Psoas muscle (tissue), 7 donors: ENCODE measurements at regions not wholly inside any gene's neighbourhood (a gene's known extent, or its start where the extent isn't known, plus 50 kb on each side); places are given as distances from the start of the nearest gene placed in this dataset.

ENCODE experiments used
- ATAC-seq, 4 donors: fragments of 200-7000 bp; cut with Tn5 transposase; one replicate each; pipeline ENCODE4 v1.9.1; 2020; ENCODE audit warnings: moderate library complexity in 3 of 4, mild to moderate bottlenecking in 2 of 4
- DNase-seq, 2 donors: peaks; one replicate each; pipeline ENCODE4 v3.0.0-alpha.2; 2020
- H3K27ac ChIP-seq: fragments of 200-600 bp; one replicate; pipeline ENCODE4 v1.8.0; 2022
- H3K27me3 ChIP-seq, 3 donors: fragments of 200-600 bp in 1 of 3; one replicate each; pipeline versions ENCODE4 v1.6.1 to v1.8.0; 2013 to 2022; ENCODE audit warnings: low read length in 2 of 3, mild to moderate bottlenecking in 2 of 3, moderate library complexity in 1 of 3; ENCODE audit not compliant: insufficient read depth in 3 of 3
- H3K36me3 ChIP-seq, 2 donors: fragments of 200-600 bp in 1 of 2; one replicate each; pipeline versions ENCODE4 v1.6.1 to v1.8.0; 2013 to 2022; ENCODE audit warnings: low read depth in 1 of 2, mild to moderate bottlenecking in 1 of 2, moderate library complexity in 1 of 2; ENCODE audit not compliant: insufficient read depth in 1 of 2
- H3K4me1 ChIP-seq: fragments of 200-600 bp; one replicate; pipeline ENCODE4 v1.8.0; 2022
- H3K4me3 ChIP-seq: fragments of 200-600 bp; one replicate; pipeline ENCODE4 v1.8.0; 2022; ENCODE audit warnings: mild to moderate bottlenecking
- H3K9me3 ChIP-seq: fragments of 200-600 bp; one replicate; pipeline ENCODE4 v1.8.0; 2022
- WGBS, 3 donors: extraction: QIAGEN DNeasy Blood & Tissue Kit; methylation state at CpG; one replicate each; pipeline versions ENCODE4 v1.1.6 to v1.1.7; 2013; 5-methylcytosine and 5-hydroxymethylcytosine counted together
- intact Hi-C, 2 donors: fragments of 100-400 bp; cut with DNase I; formaldehyde crosslinking; loops; one replicate each; pipeline versions ENCODE4 v1.11.0 to v1.14.2; 2022
- TF ChIP-seq, protein P1 (sequence below): fragments of 200-600 bp; IDR thresholded peaks from one replicate; pipeline ENCODE4 v1.8.0; 2022; ENCODE audit warnings: antibody characterized with exemption
- donor health status: healthy with polysubstance abuse.
- donor health status: DM: no; HTN: no; CAD: no; lungs with moderate emphysema.
- donor health status: Bipolar disorder and iron deficiency.
- donor health status: healthy.
- donor health status: DM: yes; HTN: yes; CAD: no.
- donor health status: DM: no; HTN: no; CAD: no.
- donor health status: DM: yes; HTN: yes; CAD: no.

DNA sequence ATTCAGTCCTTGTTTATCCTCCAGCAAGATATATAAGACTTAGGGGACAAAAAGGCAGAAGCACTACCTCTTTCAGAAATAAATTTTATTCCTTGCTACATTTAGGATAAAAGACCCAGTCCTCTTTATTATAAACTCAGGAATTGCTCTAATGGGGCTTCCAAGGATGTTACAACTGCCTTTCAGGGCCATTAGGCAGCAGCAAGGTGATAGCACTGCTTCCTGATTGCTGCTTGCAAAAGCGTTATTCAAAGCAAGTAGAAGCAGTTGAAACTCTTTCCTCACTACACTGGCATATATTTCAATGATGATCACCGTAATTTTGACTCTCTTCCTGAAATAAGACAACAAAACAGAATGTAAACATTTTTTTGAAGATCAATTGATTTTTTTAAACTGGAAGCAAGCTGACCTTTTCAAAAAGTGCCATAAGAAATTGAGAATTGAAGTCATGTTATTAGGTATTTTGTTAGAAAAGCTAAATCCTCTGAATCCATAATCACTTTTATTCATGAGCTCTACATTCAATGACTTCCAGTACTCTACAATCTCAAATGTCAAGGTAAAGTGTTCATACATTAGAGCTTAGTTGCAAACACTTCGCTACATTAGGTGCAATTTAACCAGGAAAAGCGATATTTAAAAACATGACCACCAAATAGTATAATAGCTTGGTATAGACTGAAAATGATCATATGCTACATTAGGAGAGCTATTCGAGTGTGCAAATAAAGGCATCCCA lies 233.4 kb upstream of the SYT10 start:
- Histone ChIP-seq H3K27me3 (no peaks in the 10 kb centered on the region), H3K9me3 (no peaks in the 10 kb centered on the region), H3K4me1 (no peaks in the 10 kb centered on the region), H3K36me3 (no peaks in the 10 kb centered on the region), H3K4me3 (no peak overlapping the region), H3K27ac (no peak overlapping the region)
- TF ChIP-seq, protein P1, sequence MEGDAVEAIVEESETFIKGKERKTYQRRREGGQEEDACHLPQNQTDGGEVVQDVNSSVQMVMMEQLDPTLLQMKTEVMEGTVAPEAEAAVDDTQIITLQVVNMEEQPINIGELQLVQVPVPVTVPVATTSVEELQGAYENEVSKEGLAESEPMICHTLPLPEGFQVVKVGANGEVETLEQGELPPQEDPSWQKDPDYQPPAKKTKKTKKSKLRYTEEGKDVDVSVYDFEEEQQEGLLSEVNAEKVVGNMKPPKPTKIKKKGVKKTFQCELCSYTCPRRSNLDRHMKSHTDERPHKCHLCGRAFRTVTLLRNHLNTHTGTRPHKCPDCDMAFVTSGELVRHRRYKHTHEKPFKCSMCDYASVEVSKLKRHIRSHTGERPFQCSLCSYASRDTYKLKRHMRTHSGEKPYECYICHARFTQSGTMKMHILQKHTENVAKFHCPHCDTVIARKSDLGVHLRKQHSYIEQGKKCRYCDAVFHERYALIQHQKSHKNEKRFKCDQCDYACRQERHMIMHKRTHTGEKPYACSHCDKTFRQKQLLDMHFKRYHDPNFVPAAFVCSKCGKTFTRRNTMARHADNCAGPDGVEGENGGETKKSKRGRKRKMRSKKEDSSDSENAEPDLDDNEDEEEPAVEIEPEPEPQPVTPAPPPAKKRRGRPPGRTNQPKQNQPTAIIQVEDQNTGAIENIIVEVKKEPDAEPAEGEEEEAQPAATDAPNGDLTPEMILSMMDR: no peak
- 64 to 69% (median 67%) methylated on average over 5 of the region's 5 CpGs for WGBS, 3 donors
- no peak for ATAC-seq
- intact Hi-C loops: no loop called here
- DNase-seq: no peak

DNA sequence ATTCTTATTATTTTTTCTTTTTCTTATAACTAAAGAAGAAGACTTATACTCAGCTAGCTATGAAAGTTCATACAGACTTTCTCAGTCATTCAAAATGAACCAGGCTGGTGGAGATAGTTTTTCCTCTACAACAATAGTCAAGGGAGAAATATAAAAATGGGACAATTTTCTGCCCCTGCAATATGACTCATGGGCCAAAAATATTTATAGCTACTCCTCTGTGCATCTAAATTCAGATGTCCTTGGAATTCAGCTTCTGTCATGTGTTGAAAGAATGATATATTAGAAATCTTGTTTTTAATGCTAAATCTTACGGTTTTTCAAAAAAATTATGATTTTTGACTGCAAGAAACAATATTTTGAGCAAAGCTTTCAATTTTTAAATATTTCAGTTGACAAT lies 237.2 kb upstream of the SYT10 start:
- WGBS, 3 donors: 49 to 63% (median 59%) methylated on average over 1 of the region's 1 CpG
- intact Hi-C loops: no loop called here
- TF ChIP-seq, protein P1: no peak

DNA sequence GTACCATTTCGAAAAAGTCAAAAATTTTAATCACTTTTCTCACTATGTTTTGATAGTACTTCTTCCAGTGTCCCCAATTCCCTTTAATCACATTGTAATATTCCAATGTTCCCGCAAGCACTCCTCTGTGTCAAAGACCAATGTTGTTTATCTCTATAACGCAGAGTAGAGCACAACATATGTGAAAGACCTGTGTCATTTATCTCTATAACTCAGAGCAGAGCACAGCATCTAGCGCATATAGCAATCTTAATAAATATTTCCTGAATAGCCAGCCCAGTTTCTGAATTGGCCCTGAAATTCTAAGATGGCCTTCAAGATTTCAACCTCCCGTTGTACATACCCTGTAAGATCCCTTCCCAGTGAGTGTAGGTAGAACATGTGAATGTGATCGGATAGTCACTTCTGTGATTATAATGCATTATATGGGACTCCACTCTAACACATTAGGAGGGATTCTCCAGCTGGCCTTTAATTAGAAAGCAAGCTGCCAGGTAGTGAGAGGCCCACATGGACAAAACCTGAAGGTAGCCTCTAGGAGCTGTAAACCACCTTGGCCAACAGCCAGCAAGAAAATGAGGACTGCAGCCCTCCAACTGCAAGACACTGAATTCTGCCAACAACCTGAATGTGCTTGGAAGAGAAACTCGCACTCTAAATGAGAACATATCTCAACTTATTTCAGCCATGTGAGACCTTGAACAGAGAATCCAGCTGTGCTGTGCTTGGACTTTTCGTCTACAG lies 238.8 kb upstream of the SYT10 start:
- no peak for ATAC-seq
- H3K27ac ChIP-seq: no peak overlapping the region
- TF ChIP-seq, protein P1: no peak
- WGBS, 3 donors: 83 to 86% (median 84%) methylated on average over 8 of the region's 8 CpGs
- no peaks in the 10 kb centered on the region for H3K36me3 ChIP-seq
- H3K4me3 ChIP-seq: no peak overlapping the region
- no peak for DNase-seq
- no peaks in the 10 kb centered on the region for H3K27me3 ChIP-seq
- intact Hi-C loops: no loop called here
- H3K4me1 ChIP-seq: no peaks in the 10 kb centered on the region
- H3K9me3 ChIP-seq: no peaks in the 10 kb centered on the region

More for the DNA sequence above, 237.2 kb upstream of the SYT10 start:
- no peaks in the 10 kb centered on the region for H3K27me3 ChIP-seq
- ATAC-seq (no peak), DNase-seq (no peak)
- H3K4me1 ChIP-seq: no peaks in the 10 kb centered on the region
- H3K27ac ChIP-seq: no peak overlapping the region
- H3K36me3 ChIP-seq: no peaks in the 10 kb centered on the region
- H3K4me3 ChIP-seq: no peak overlapping the region
- H3K9me3 ChIP-seq: no peaks in the 10 kb centered on the region

DNA sequence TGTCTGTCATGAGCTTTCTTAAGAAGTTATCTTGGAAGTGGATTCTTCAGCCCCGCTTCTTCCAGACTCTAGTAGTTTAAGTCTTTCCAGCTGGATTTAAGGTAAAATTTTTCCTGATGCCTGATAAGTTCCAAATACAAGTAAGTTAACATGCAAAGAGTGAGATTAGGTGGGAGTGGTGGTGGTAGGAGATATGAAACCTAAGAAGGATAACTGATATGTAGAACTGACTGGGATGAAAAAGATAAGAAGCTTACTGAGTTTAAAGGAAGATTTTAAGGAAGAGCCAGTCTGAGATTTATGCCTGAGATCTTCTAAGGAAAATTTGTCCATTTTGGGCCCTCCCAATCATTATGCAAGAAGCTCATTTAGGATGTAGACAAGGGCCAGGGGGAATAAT lies 250.9 kb upstream of the SYT10 start:
- intact Hi-C loops: no loop called here

More for the DNA sequence above, 250.9 kb upstream of the SYT10 start:
- no peak overlapping the region for H3K4me3 ChIP-seq
- no peak overlapping the region for H3K27ac ChIP-seq
- no peaks in the 10 kb centered on the region for H3K36me3 ChIP-seq
- DNase-seq: no peak
- H3K27me3 ChIP-seq: no peaks in the 10 kb centered on the region
- no peak for ATAC-seq
- WGBS, 3 donors: 82 to 88% (median 87%) methylated on average over 1 of the region's 1 CpG
- no peaks in the 10 kb centered on the region for H3K4me1 ChIP-seq
- no peaks in the 10 kb centered on the region for H3K9me3 ChIP-seq
- TF ChIP-seq, protein P1: no peak
